HCT116 (cell line): ENCODE measurements at regions not wholly inside any gene's neighbourhood (a gene's known extent, or its start where the extent isn't known, plus 50 kb on each side); places are given as distances from the start of the nearest gene placed in this dataset.

Source experiments
- ATAC-seq: fragments of 200-7000 bp; cut with Tn5 transposase; 2 replicates; pipeline ENCODE4 v1.9.1; 2020; ENCODE audit warnings: mild to moderate bottlenecking, moderate library complexity
- BruUV-seq: library from RNA; stranded (reverse); fragments of 400-500 nt; replicated peaks from 2 replicates; lab custom pipeline; 2021; lab: Mats Ljungman, UMichigan
- CTCF ChIA-PET: fragments of 300-600 bp; sonication (Branson Sonifier 250); formaldehyde crosslinking; loops from one replicate; lab custom pipeline; 2021; ENCODE audit warnings: antibody characterized with exemption; lab: Charles Lee
- POLR2A ChIA-PET: fragments of 300-600, 350-600 bp; sonication (Branson Sonifier 250); formaldehyde crosslinking; loops from one replicate; lab custom pipeline; 2021; ENCODE audit warnings: antibody characterized with exemption; lab: Charles Lee
- RAD21 ChIA-PET, 2 experiments: fragments of 300-600 bp; sonication (Branson Sonifier 250); formaldehyde crosslinking; loops; one replicate each; lab custom pipeline; 2023; ENCODE audit warnings: low total read pairs in 2 of 2; ENCODE audit not compliant: uncharacterized antibody in 2 of 2, unreplicated experiment in 2 of 2, low non-redundant PET in 1 of 2; lab: Charles Lee
- DNase-seq: peaks from one replicate; pipeline ENCODE4 v3.0.0-alpha.2; 2010; ENCODE audit warnings: low read depth, low spot score
- H2AFZ ChIP-seq: fragments of 200-600 bp; shearing (Covaris generic), sonication (generic); 2 replicates; pipeline ENCODE4 v1.6.1; 2017; ENCODE audit warnings: low read depth, mixed run types, mixed read lengths, antibody characterized with exemption, low read length; ENCODE audit not compliant: poor library complexity, severe bottlenecking
- H3K27ac ChIP-seq: 2 replicates; pipeline ENCODE4 v1.5.1; 2012; ENCODE audit warnings: low read depth, low read length
- H3K27me3 ChIP-seq: fragments of 200-600 bp; sonication (generic); 2 replicates; pipeline ENCODE4 v1.6.1; 2016; ENCODE audit warnings: mixed run types, low read length, mixed read lengths; ENCODE audit not compliant: insufficient read depth
- H3K36me3 ChIP-seq, 2 experiments: fragments of 200-500 bp in 1 of 2; fragments of 200-600 bp in 1 of 2; sonication (Bioruptor generic) in 1 of 2; sonication (generic) in 1 of 2; 2 replicates each; pipeline versions ENCODE4 v1.5.1 to v1.6.1; 2014 to 2016; ENCODE audit warnings: low read length in 2 of 2, inconsistent platforms in 1 of 2, mixed read lengths in 1 of 2, mixed run types in 1 of 2; ENCODE audit not compliant: insufficient read depth in 2 of 2, control insufficient read depth in 1 of 2
- H3K4me1 ChIP-seq, 2 experiments: fragments of 200-600 bp in 1 of 2; sonication (generic) in 1 of 2; 2 replicates each; pipeline versions ENCODE4 v1.5.1 to v1.6.1; 2012 to 2017; ENCODE audit warnings: low read length in 2 of 2, inconsistent platforms in 1 of 2, mild to moderate bottlenecking in 1 of 2, mixed read lengths in 1 of 2, mixed run types in 1 of 2, moderate library complexity in 1 of 2; ENCODE audit not compliant: insufficient read depth in 2 of 2, control insufficient read depth in 1 of 2
- H3K4me2 ChIP-seq: fragments of 200-600 bp; sonication (generic); 2 replicates; pipeline ENCODE4 v1.6.1; 2017; ENCODE audit warnings: mixed run types, low read length, mixed read lengths
- H3K4me3 ChIP-seq, 2 experiments: fragments of 200-600 bp in 1 of 2; sonication (generic) in 1 of 2; replicated peaks in 1 of 2; 2 replicates each; pipeline ENCODE4 v1.5.1; 2011 to 2016; ENCODE audit warnings: low read length in 2 of 2, control low read depth in 1 of 2, low read depth in 1 of 2, mild to moderate bottlenecking in 1 of 2, mixed read lengths in 1 of 2, mixed run types in 1 of 2
- H3K79me2 ChIP-seq: fragments of 200-600 bp; sonication (generic); 2 replicates; pipeline ENCODE4 v1.6.1; 2017; ENCODE audit warnings: mild to moderate bottlenecking, mixed run types, low read length, moderate library complexity, mixed read lengths; ENCODE audit not compliant: insufficient read depth
- H3K9ac ChIP-seq: fragments of 200-600 bp; sonication (generic); 2 replicates; pipeline ENCODE4 v1.6.1; 2016; ENCODE audit warnings: low read length, mixed read lengths
- H3K9me2 ChIP-seq: fragments of 200-600 bp; sonication (generic), shearing (Covaris generic); 2 replicates; pipeline ENCODE4 v1.6.1; 2017; ENCODE audit warnings: mixed run types, mild to moderate bottlenecking, moderate library complexity; ENCODE audit not compliant: insufficient read depth
- H3K9me3 ChIP-seq, 2 experiments: fragments of 200-500 bp in 1 of 2; fragments of 200-600 bp in 1 of 2; sonication (Bioruptor generic) in 1 of 2; sonication (generic) in 1 of 2; 2 replicates each; pipeline ENCODE4 v1.6.1; 2014 to 2017; ENCODE audit warnings: low read length in 2 of 2, mixed read lengths in 2 of 2, inconsistent platforms in 1 of 2, low read depth in 1 of 2, mild to moderate bottlenecking in 1 of 2, mixed run types in 1 of 2, moderate library complexity in 1 of 2; ENCODE audit not compliant: control insufficient read depth in 1 of 2, insufficient read depth in 1 of 2
- H4K20me1 ChIP-seq: fragments of 200-600 bp; sonication (generic), shearing (Covaris generic); 2 replicates; pipeline ENCODE4 v1.6.1; 2017; ENCODE audit warnings: mixed run types, mild to moderate bottlenecking, moderate library complexity; ENCODE audit not compliant: insufficient read depth
- ELF1 ChIP-seq: IDR thresholded peaks from 2 replicates; pipeline ENCODE4 v1.6.1; 2012; ENCODE audit warnings: low read depth, borderline replicate concordance
- EZH2 ChIP-seq: fragments of 200-600 bp; sonication (generic); IDR thresholded peaks from 2 replicates; pipeline ENCODE4 v1.6.1; 2017; ENCODE audit warnings: antibody characterized with exemption, mixed run types
- MAX ChIP-seq: IDR thresholded peaks from 2 replicates; pipeline ENCODE4 v1.6.1; 2012
- POLR2A ChIP-seq: IDR thresholded peaks from 2 replicates; pipeline ENCODE4 v1.7.0; 2011; ENCODE audit warnings: borderline replicate concordance; ENCODE audit not compliant: insufficient read depth, insufficient read length; ENCODE audit errors: extremely low read depth
- POLR2AphosphoS5 ChIP-seq: IDR thresholded peaks from 2 replicates; pipeline ENCODE4 v1.6.1; 2011; ENCODE audit warnings: mild to moderate bottlenecking, low read depth, low read length, moderate library complexity
- RAD21 ChIP-seq: IDR thresholded peaks from 2 replicates; pipeline ENCODE4 v1.6.1; 2012; ENCODE audit warnings: low read depth, mild to moderate bottlenecking
- SIN3A ChIP-seq: IDR thresholded peaks from 2 replicates; pipeline ENCODE4 v1.6.1; 2012; ENCODE audit warnings: low read depth
- SP1 ChIP-seq: IDR thresholded peaks from 2 replicates; pipeline ENCODE4 v1.6.1; 2012; ENCODE audit warnings: low read depth
- YY1 ChIP-seq: IDR thresholded peaks from 2 replicates; pipeline ENCODE4 v1.6.1; 2011; ENCODE audit warnings: low read length, low read depth, moderate library complexity, mild to moderate bottlenecking; ENCODE audit not compliant: insufficient replicate concordance; ENCODE audit errors: extremely low read depth
- ZBTB33 ChIP-seq: IDR thresholded peaks from 2 replicates; pipeline ENCODE4 v1.6.1; 2011; ENCODE audit warnings: mild to moderate bottlenecking, low read length, moderate library complexity; ENCODE audit not compliant: insufficient replicate concordance; ENCODE audit errors: extremely low read depth
- intact Hi-C: fragments of 100-400 bp; cut with micrococcal nuclease; formaldehyde crosslinking; loops from 2 replicates; pipeline ENCODE4 v1.10.0; 2022

GRCh38 chr2:136250131-136250530 lies 132.2 kb upstream of the CXCR4 start:
- no peaks in the 10 kb centered on the region for H4K20me1 ChIP-seq
- no peak overlapping the region for H3K9ac ChIP-seq
- H3K27ac ChIP-seq = no peak overlapping the region
- no peak overlapping the region for H3K4me3 ChIP-seq
- TF ChIP-seq MAX (no peak), SIN3A (no peak), POLR2AphosphoS5 (no peak), POLR2A (no peak), ELF1 (no peak), SP1 (no peak), RAD21 (no peak), YY1 (no peak)
- POLR2A ChIA-PET = no interaction called here
- H3K9me2 ChIP-seq = no peaks in the 10 kb centered on the region
- intact Hi-C loops = no loop called here
- H3K27me3 ChIP-seq = no peaks in the 10 kb centered on the region
- no peaks in the 10 kb centered on the region for H3K79me2 ChIP-seq
- H2AFZ ChIP-seq = no peak overlapping the region
- BruUV-seq = no TSS peak
- RAD21 ChIA-PET = no interaction called here
- ATAC-seq (no peak), DNase-seq (no peak)
- H3K4me2 ChIP-seq = no peak overlapping the region
- peaks cover 15 to 33% of the 10 kb centered on the region in 2 experiments; a peak in 3 of 4 replicates for H3K4me1 ChIP-seq
- CTCF ChIA-PET = no interaction called here
- H3K36me3 ChIP-seq = no peaks in the 10 kb centered on the region
- H3K9me3 ChIP-seq = no peaks in the 10 kb centered on the region

- RAD21 ChIA-PET = no interaction called here
Observed at GRCh38 chr2:136248907-136249306, 131.0 kb upstream of the CXCR4 start.

More at GRCh38 chr2:136248907-136249306, 131.0 kb upstream of the CXCR4 start:
- no peak overlapping the region for H3K4me3 ChIP-seq
- BruUV-seq = no TSS peak
- H3K9me2 ChIP-seq = no peaks in the 10 kb centered on the region
- H3K4me1 ChIP-seq = peaks cover 15 to 41% of the 10 kb centered on the region in 2 experiments; a peak in 3 of 4 replicates
- TF ChIP-seq EZH2 = no peak
- TF ChIP-seq ZBTB33 = no peak
- ChIA-PET CTCF (interaction anchor here (1.0 kb wide), 1 partner anchor 335 kb away, joined by 3 read pairs; no protein-coding TSS in a partner anchor), POLR2A (interaction anchor here (1.3 kb wide), 1 partner anchor 11 kb away, joined by 4 read pairs; no protein-coding TSS in a partner anchor)
- no peaks in the 10 kb centered on the region for H3K36me3 ChIP-seq
- ATAC-seq (no peak), DNase-seq (no peak)
- H3K79me2 ChIP-seq = no peaks in the 10 kb centered on the region
- no peak overlapping the region for H2AFZ ChIP-seq
- H3K4me2 ChIP-seq = no peak overlapping the region
- H3K27me3 ChIP-seq = no peaks in the 10 kb centered on the region
- H3K9ac ChIP-seq = no peak overlapping the region
- H3K27ac ChIP-seq = no peak overlapping the region
- no peaks in the 10 kb centered on the region for H4K20me1 ChIP-seq
- no peaks in the 10 kb centered on the region for H3K9me3 ChIP-seq
- intact Hi-C loops = no loop called here
